H1 (cell line): ENCODE measurements at regions not wholly inside any gene's neighbourhood (a gene's known extent, or its start where the extent isn't known, plus 50 kb on each side); places are given as distances from the start of the nearest gene placed in this dataset.

Source experiments
- ASH2L ChIP-seq: fragments of 200-600, 300-600 bp; sonication (generic); IDR thresholded peaks from one replicate; pipeline ENCODE4 v1.7.1; 2017; ENCODE audit warnings: low read length
- CBX8 ChIP-seq: fragments of 300-800, 300-1000 bp; sonication (generic); IDR thresholded peaks from 2 replicates; pipeline ENCODE4 v1.7.1; 2016; ENCODE audit warnings: low read depth, low read length, borderline replicate concordance
- CTBP2 ChIP-seq: IDR thresholded peaks from 2 replicates; pipeline ENCODE4 v1.7.0; 2011; ENCODE audit warnings: borderline replicate concordance, mild to moderate bottlenecking, moderate library complexity, mixed read lengths, low read length; ENCODE audit not compliant: insufficient read depth, insufficient read length
- EGR1 ChIP-seq: IDR thresholded peaks from 2 replicates; pipeline ENCODE4 v1.6.1; 2011; ENCODE audit warnings: low read depth, low read length, borderline replicate concordance
- GABPA ChIP-seq: IDR thresholded peaks from 2 replicates; pipeline ENCODE4 v1.6.1; 2011; ENCODE audit warnings: mild to moderate bottlenecking, low read length, moderate library complexity, borderline replicate concordance; ENCODE audit not compliant: insufficient read depth
- SIN3A ChIP-seq, 2 experiments: IDR thresholded peaks in 1 of 2; conservative IDR thresholded peaks in 1 of 2; 2 replicates each; pipeline ENCODE4 v1.6.1; 2011 to 2012; ENCODE audit warnings: low read length in 2 of 2, improper control_type of control experiment in 1 of 2, low read depth in 1 of 2, mild to moderate bottlenecking in 1 of 2
- SUZ12 ChIP-seq: fragments of 200-600 bp; sonication (generic); IDR thresholded peaks from 2 replicates; pipeline ENCODE4 v1.6.1; 2012; ENCODE audit warnings: mild to moderate bottlenecking, inconsistent platforms, low read length, moderate library complexity, mixed read lengths
- TF ChIP-seq, protein P1 (sequence below): IDR thresholded peaks from 2 replicates; pipeline ENCODE4 v1.6.1; 2011; ENCODE audit warnings: low read length, improper control_type of control experiment

DNA sequence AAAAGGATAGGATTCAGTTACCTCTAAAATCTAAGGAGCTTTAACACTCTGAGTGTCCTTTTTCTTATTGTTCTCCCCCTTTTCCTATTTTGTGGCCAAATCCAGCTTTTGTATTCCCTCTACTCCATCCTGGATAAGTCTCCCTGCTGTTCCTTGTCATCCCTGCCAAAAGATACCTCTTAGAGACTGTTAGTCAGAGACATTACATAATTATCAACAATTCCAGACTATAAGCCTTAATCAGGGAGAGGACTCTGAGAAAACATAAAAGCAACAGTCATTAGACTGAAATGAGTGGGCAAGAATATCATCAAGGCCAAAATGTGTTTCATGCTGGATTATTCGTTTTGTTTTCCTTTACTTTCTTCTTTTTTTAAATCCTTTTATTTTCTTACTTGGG, 206.9 kb downstream of the FAM47B start (continued):
- no peak for TF ChIP-seq CBX8
- TF ChIP-seq ASH2L, result no peak
- TF ChIP-seq, protein P1, sequence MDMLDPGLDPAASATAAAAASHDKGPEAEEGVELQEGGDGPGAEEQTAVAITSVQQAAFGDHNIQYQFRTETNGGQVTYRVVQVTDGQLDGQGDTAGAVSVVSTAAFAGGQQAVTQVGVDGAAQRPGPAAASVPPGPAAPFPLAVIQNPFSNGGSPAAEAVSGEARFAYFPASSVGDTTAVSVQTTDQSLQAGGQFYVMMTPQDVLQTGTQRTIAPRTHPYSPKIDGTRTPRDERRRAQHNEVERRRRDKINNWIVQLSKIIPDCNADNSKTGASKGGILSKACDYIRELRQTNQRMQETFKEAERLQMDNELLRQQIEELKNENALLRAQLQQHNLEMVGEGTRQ, result no peak
- no peak for TF ChIP-seq SIN3A (conservative IDR thresholded peaks at IDR 0.05 in 1 of 2, IDR thresholded peaks at IDR 0.05 in 1 of 2; ENCODE audit: low read depth in 1 of 2, low read length in 2 of 2)
- TF ChIP-seq EGR1, result no peak
- no peak for TF ChIP-seq SUZ12
- TF ChIP-seq GABPA, result no peak
- no peak for TF ChIP-seq CTBP2
